ENCODE measurements at regions not wholly inside any gene's neighbourhood (a gene's known extent, or its start where the extent isn't known, plus 50 kb on each side); places are given as distances from the start of the nearest gene placed in this dataset.
"Not testable (repeated sequence)": the region's sequence is repeated elsewhere in the genome, so short reads cannot be mapped to it uniquely, and the experiment has no call there.

- DNase-seq (ENCODE audit: low read depth in 2 of 2) = no peak
Measured at GRCh38 chr22:22168941-22169867, 75.4 kb upstream of the VPREB1 start.

GRCh38 chr22:22168190-22168940 is 76.2 kb upstream of the VPREB1 start:
- DNase-seq (ENCODE audit: low read depth in 2 of 2) = peak in 1 of 2 donors; percentile 24

GRCh38 chr22:22167791-22168189 is 76.8 kb upstream of the VPREB1 start:
- no peak for DNase-seq (ENCODE audit: low read depth in 2 of 2)

- no peak for DNase-seq (ENCODE audit: low read depth in 2 of 2)
Measured at GRCh38 chr22:22166941-22167713, 77.5 kb upstream of the VPREB1 start.

- DNase-seq (ENCODE audit: low read depth in 2 of 2) = no peak
Measured at GRCh38 chr22:22165936-22166710, 78.5 kb upstream of the VPREB1 start.

- no peak for DNase-seq (ENCODE audit: low read depth in 2 of 2)
Measured at GRCh38 chr22:22164541-22165272, 79.9 kb upstream of the VPREB1 start.

- no peak for DNase-seq (ENCODE audit: low read depth in 2 of 2)
Measured at GRCh38 chr22:22161924-22162851, 82.4 kb upstream of the VPREB1 start.

GRCh38 chr22:22160768-22161167 is 83.8 kb upstream of the VPREB1 start:
- not testable (repeated sequence) for DNase-seq (ENCODE audit: low read depth in 2 of 2)

- no peak for DNase-seq (ENCODE audit: low read depth in 2 of 2)
Measured at GRCh38 chr22:22159384-22159783, 85.2 kb upstream of the VPREB1 start.

GRCh38 chr22:22158965-22159364 is 85.6 kb upstream of the VPREB1 start:
- DNase-seq (ENCODE audit: low read depth in 2 of 2) = no peak

GRCh38 chr22:22158207-22158816 is 86.3 kb upstream of the VPREB1 start:
- no peak for DNase-seq (ENCODE audit: low read depth in 2 of 2)

GRCh38 chr22:22157348-22157725 is 87.2 kb upstream of the VPREB1 start:
- DNase-seq (ENCODE audit: low read depth in 2 of 2) = no peak

- DNase-seq (ENCODE audit: low read depth in 2 of 2) = peak; percentile 71 to 72
Measured at GRCh38 chr22:22156716-22157347, 87.8 kb upstream of the VPREB1 start.

- no peak for DNase-seq (ENCODE audit: low read depth in 2 of 2)
Measured at GRCh38 chr22:22156348-22156715, 88.3 kb upstream of the VPREB1 start.

- DNase-seq (ENCODE audit: low read depth in 2 of 2) = no peak
Measured at GRCh38 chr22:22155607-22156006, 89.0 kb upstream of the VPREB1 start.

- DNase-seq (ENCODE audit: low read depth in 2 of 2) = no peak
Measured at GRCh38 chr22:22155146-22155545, 89.4 kb upstream of the VPREB1 start.

- DNase-seq (ENCODE audit: low read depth in 2 of 2) = no peak
Measured at GRCh38 chr22:22154040-22154439, 90.5 kb upstream of the VPREB1 start.

- no peak for DNase-seq (ENCODE audit: low read depth in 2 of 2)
Measured at GRCh38 chr22:22151308-22151707, 93.3 kb upstream of the VPREB1 start.
